ENCODE measurements at regions not wholly inside any gene's neighbourhood (a gene's known extent, or its start where the extent isn't known, plus 50 kb on each side); places are given as distances from the start of the nearest gene placed in this dataset.

DNA sequence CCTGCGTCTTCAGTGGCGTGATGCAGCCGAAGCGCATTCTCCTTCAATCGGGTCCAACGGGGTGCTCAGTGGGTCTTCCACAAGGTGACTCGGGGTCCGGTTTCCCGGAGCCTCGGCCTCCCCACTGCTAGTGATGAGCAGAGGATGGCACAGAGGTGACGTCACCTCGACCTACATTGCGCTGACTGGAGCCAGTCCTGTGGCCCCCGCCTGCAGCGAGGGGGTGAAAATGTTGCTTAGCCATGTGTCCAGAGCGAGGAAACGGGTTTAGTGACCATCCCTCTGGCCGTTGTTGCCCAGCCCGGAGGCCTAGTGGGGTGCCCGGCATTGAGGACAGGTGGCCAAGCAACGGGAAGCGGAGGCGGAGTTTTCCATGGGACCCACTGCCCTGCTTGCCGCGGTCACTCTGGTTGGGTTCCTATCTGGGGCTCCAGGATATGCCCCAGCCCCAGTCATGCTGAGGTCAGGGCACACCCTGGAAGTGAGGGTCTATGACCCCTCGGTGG lies 190.6 kb upstream of the CIBAR2 start:
- no peak overlapping the region for H4K5ac ChIP-seq (ENCODE audit: low read depth, low read length)
- no peak overlapping the region for H2AFZ ChIP-seq (replicated peaks; ENCODE audit: low read length, poor library complexity)
- BruUV-seq (replicated peaks): no TSS peak
- no peak overlapping the region for H2BK15ac ChIP-seq (ENCODE audit: low read depth, low read length)
- dilution Hi-C loops (cut with HindIII; ENCODE audit: low sequenced_read_pairs, unreplicated experiment) (no loop called here), in situ Hi-C loops (cut with MboI; ENCODE audit: low sequenced_read_pairs) (no loop called here), intact Hi-C loops (cut with micrococcal nuclease) (no loop called here)
- no peak overlapping the region for H3K18ac ChIP-seq (ENCODE audit: low read depth, low read length)
- H3K4me2 ChIP-seq (ENCODE audit: low read depth, low read length): no peak overlapping the region
- H4K91ac ChIP-seq (ENCODE audit: insufficient read depth, low read depth, low read length): no peak overlapping the region
- H3K9me1 ChIP-seq (ENCODE audit: insufficient read depth, low read length): peaks cover 9% of the 10 kb centered on the region; the same call in 1 of the 2 replicates
- H3K36me3 ChIP-seq (ENCODE audit: control insufficient read depth, insufficient read depth, low read length): peaks cover 4% of the 10 kb centered on the region; the same call in 1 of the 2 replicates
- H3K79me1 ChIP-seq (ENCODE audit: low read depth in 1 of 2, low read length in 2 of 2): peaks cover 19 to 86% of the 10 kb centered on the region in 2 experiments
- H3K14ac ChIP-seq (replicated peaks; ENCODE audit: low read depth, low read length): no peak overlapping the region; the same call in 1 of the 2 replicates
- ChIA-PET POLR2A (ENCODE audit: unreplicated experiment) (no interaction called here), CTCF (no interaction called here)
- no peak overlapping the region for H3K4me3 ChIP-seq (ENCODE audit: insufficient read depth, low read depth, low read length)
- no peak overlapping the region for H3K27ac ChIP-seq (ENCODE audit: insufficient read depth, low read length)
- no peak overlapping the region for H4K8ac ChIP-seq (ENCODE audit: low read depth in 2 of 2, low read length in 2 of 2)
- H2AK9ac ChIP-seq (replicated peaks; ENCODE audit: low read depth, low read length, poor library complexity): peak overlapping the region; percentile 84
- H2BK5ac ChIP-seq (ENCODE audit: low read depth, low read length, poor library complexity, severe bottlenecking): no peak overlapping the region
- TF ChIP-seq SMC3 (IDR thresholded peaks at IDR 0.05; ENCODE audit: low read depth, low read length) (no peak), POLR2A (IDR thresholded peaks at IDR 0.05; ENCODE audit: low read depth, low read length) (no peak), FOS (IDR thresholded peaks at IDR 0.05; ENCODE audit: low read depth, low read length) (no peak), CTCF (conservative IDR thresholded peaks at IDR 0.05; ENCODE audit: low read depth, low read length) (no peak), CHD1 (IDR thresholded peaks at IDR 0.05; ENCODE audit: low read depth, low read length) (no peak), MAFK (IDR thresholded peaks at IDR 0.05; ENCODE audit: low read depth, low read length) (no peak), RAD21 (IDR thresholded peaks at IDR 0.05; ENCODE audit: low read length) (no peak), CEBPB (IDR thresholded peaks at IDR 0.05; ENCODE audit: low read depth, low read length) (no peak), USF2 (IDR thresholded peaks at IDR 0.05; ENCODE audit: low read depth, low read length) (no peak)
- H2BK20ac ChIP-seq (ENCODE audit: low read depth, low read length): no peak overlapping the region
- no peak overlapping the region for H3K9ac ChIP-seq (ENCODE audit: low read depth, low read length)
- no peak overlapping the region for H2BK120ac ChIP-seq (ENCODE audit: low read depth, low read length)
- H2AK5ac ChIP-seq (ENCODE audit: low read depth, low read length): no peak overlapping the region
- H3K56ac ChIP-seq (ENCODE audit: extremely low read depth, insufficient read depth, low read length): no peak overlapping the region
- DNase-seq (no peak), ATAC-seq (ENCODE audit: low read depth) (no peak)
- WGBS, 2 experiments (ENCODE audit: extremely low coverage in 2 of 2, insufficient read length in 1 of 2): 86% methylated on average over 21 of the region's 26 CpGs; no CpG with 5 or more reads in 1 of the 2 experiments
- no peak overlapping the region for H3K23ac ChIP-seq (ENCODE audit: low read depth, low read length)
- no peak overlapping the region for H3K4ac ChIP-seq (ENCODE audit: low read depth, low read length)
- peaks cover 17% of the 10 kb centered on the region for H3K4me1 ChIP-seq (ENCODE audit: control insufficient read depth, insufficient read depth, low read length)
- H3K9me3 ChIP-seq (ENCODE audit: control insufficient read depth, insufficient read depth, low read length): no peaks in the 10 kb centered on the region
- H4K20me1 ChIP-seq (ENCODE audit: insufficient read depth, low read length): peaks cover 87% of the 10 kb centered on the region
- no peaks in the 10 kb centered on the region for H3K27me3 ChIP-seq (ENCODE audit: control insufficient read depth, insufficient read depth, low read length)

Data from IMR-90 (cell line).